WTC11 (cell line): ENCODE measurements at regions not wholly inside any gene's neighbourhood (a gene's known extent, or its start where the extent isn't known, plus 50 kb on each side); places are given as distances from the start of the nearest gene placed in this dataset.

Experiments used
- ATAC-seq: fragments of 200-7000 bp; cut with Tn5 transposase; 2 replicates; pipeline ENCODE4 v1.10.0; 2021; ENCODE audit warnings: mild to moderate bottlenecking, moderate library complexity
- CTCF ChIA-PET: fragments of 300-600 bp; sonication (Branson Sonifier 250); formaldehyde crosslinking; loops from one replicate; lab custom pipeline; 2021; ENCODE audit warnings: antibody characterized with exemption; lab: Charles Lee
- POLR2A ChIA-PET: fragments of 350-600 bp; sonication (Branson Sonifier 250); formaldehyde crosslinking; loops from one replicate; lab custom pipeline; 2021; ENCODE audit warnings: antibody characterized with exemption; lab: Charles Lee
- DNase-seq: peaks from one replicate; pipeline ENCODE4 v3.0.0; 2021; ENCODE audit warnings: low spot score
- H3K27ac Mint-ChIP-seq: 2 replicates; pipeline ENCODE4 v1.8.0; 2021; ENCODE audit warnings: mixed read lengths
- H3K27me3 Mint-ChIP-seq: 2 replicates; pipeline ENCODE4 v1.8.0; 2021; ENCODE audit warnings: low read depth, mild to moderate bottlenecking, moderate library complexity, mixed read lengths
- H3K36me3 Mint-ChIP-seq: 2 replicates; pipeline ENCODE4 v1.8.0; 2021; ENCODE audit warnings: mixed read lengths
- H3K4me1 Mint-ChIP-seq: 2 replicates; pipeline ENCODE4 v1.8.0; 2022; ENCODE audit warnings: mixed read lengths
- H3K4me3 Mint-ChIP-seq: 2 replicates; pipeline ENCODE4 v1.8.0; 2021; ENCODE audit warnings: mild to moderate bottlenecking, moderate library complexity, mixed read lengths
- H3K9me3 Mint-ChIP-seq: 2 replicates; pipeline ENCODE4 v1.8.0; 2021; ENCODE audit warnings: mixed read lengths
- CBFB ChIP-seq: sonication (generic); formaldehyde crosslinking; IDR thresholded peaks from 2 replicates; pipeline ENCODE4 v1.8.1; 2022; ENCODE audit warnings: mild to moderate bottlenecking, low read depth, missing genetic modification reagents
- CREM ChIP-seq: sonication (generic); formaldehyde crosslinking; IDR thresholded peaks from 2 replicates; pipeline ENCODE4 v1.8.1; 2022; ENCODE audit warnings: mild to moderate bottlenecking, missing genetic modification reagents, moderate library complexity
- E2F5 ChIP-seq: sonication (generic); formaldehyde crosslinking; IDR thresholded peaks from 2 replicates; pipeline ENCODE4 v1.8.1; 2022; ENCODE audit warnings: mild to moderate bottlenecking, moderate library complexity, missing genetic modification reagents
- ESRRA ChIP-seq: sonication (generic); formaldehyde crosslinking; IDR thresholded peaks from 2 replicates; pipeline ENCODE4 v1.8.1; 2022; ENCODE audit warnings: mild to moderate bottlenecking, missing genetic modification reagents, borderline replicate concordance
- FOXP1 ChIP-seq: sonication (generic); formaldehyde crosslinking; IDR thresholded peaks from 2 replicates; pipeline ENCODE4 v1.8.0; 2022; ENCODE audit warnings: missing genetic modification reagents, mild to moderate bottlenecking, moderate library complexity, borderline replicate concordance
- HMGA2 ChIP-seq: fragments of 250-450 bp; sonication (Bioruptor Pico); IDR thresholded peaks from 2 replicates; pipeline ENCODE4 v1.4.0; 2021; ENCODE audit warnings: mild to moderate bottlenecking, moderate library complexity
- JUN ChIP-seq: sonication (generic); formaldehyde crosslinking; IDR thresholded peaks from 2 replicates; pipeline ENCODE4 v1.8.0; 2023; ENCODE audit warnings: mild to moderate bottlenecking, missing genetic modification reagents
- MXD4 ChIP-seq: fragments of 250-450 bp; sonication (Bioruptor Pico); IDR thresholded peaks from 2 replicates; pipeline ENCODE4 v1.8.0; 2021; ENCODE audit warnings: mild to moderate bottlenecking, moderate library complexity, borderline replicate concordance
- MYBL2 ChIP-seq: sonication (generic); formaldehyde crosslinking; IDR thresholded peaks from 2 replicates; pipeline ENCODE4 v1.8.1; 2023; ENCODE audit warnings: mild to moderate bottlenecking, moderate library complexity, missing genetic modification reagents
- NR1H2 ChIP-seq: sonication (generic); formaldehyde crosslinking; IDR thresholded peaks from 2 replicates; pipeline ENCODE4 v1.9.0; 2021; ENCODE audit warnings: mild to moderate bottlenecking, moderate library complexity, missing genetic modification reagents
- NR3C1 ChIP-seq: sonication (generic); formaldehyde crosslinking; conservative IDR thresholded peaks from 2 replicates; pipeline ENCODE4 v1.8.1; 2023; ENCODE audit warnings: low read depth, mild to moderate bottlenecking, missing genetic modification reagents
- PRDM15 ChIP-seq: sonication (generic); formaldehyde crosslinking; IDR thresholded peaks from 2 replicates; pipeline ENCODE4 v1.8.0; 2022; ENCODE audit warnings: missing genetic modification reagents
- TCF7 ChIP-seq: sonication (generic); formaldehyde crosslinking; IDR thresholded peaks from 2 replicates; pipeline ENCODE4 v1.8.0; 2022; ENCODE audit warnings: mild to moderate bottlenecking, low read depth, missing genetic modification reagents, moderate library complexity
- ZMAT4 ChIP-seq: fragments of 250-450 bp; sonication (Bioruptor Pico); IDR thresholded peaks from 2 replicates; pipeline ENCODE4 v1.9.0; 2021; ENCODE audit warnings: mild to moderate bottlenecking
- ZNF121 ChIP-seq: sonication (generic); formaldehyde crosslinking; IDR thresholded peaks from 2 replicates; pipeline ENCODE4 v1.8.0; 2023; ENCODE audit warnings: missing genetic modification reagents
- ZNF263 ChIP-seq: sonication (generic); formaldehyde crosslinking; IDR thresholded peaks from 2 replicates; pipeline ENCODE4 v1.8.1; 2022; ENCODE audit warnings: low read depth, mild to moderate bottlenecking, moderate library complexity, missing genetic modification reagents
- ZNF317 ChIP-seq: sonication (generic); formaldehyde crosslinking; IDR thresholded peaks from 2 replicates; pipeline ENCODE4 v1.8.1; 2023; ENCODE audit warnings: low read depth, mild to moderate bottlenecking, moderate library complexity, missing genetic modification reagents, borderline replicate concordance
- ZNF423 ChIP-seq: fragments of 250-450 bp; sonication (Bioruptor Pico); IDR thresholded peaks from 2 replicates; pipeline ENCODE4 v2.1.2; 2022; ENCODE audit warnings: mild to moderate bottlenecking, moderate library complexity
- TF ChIP-seq, protein P1 (sequence below): fragments of 250-450 bp; sonication (Bioruptor Pico); IDR thresholded peaks from 2 replicates; pipeline ENCODE4 v1.9.0; 2021; ENCODE audit warnings: moderate library complexity, mild to moderate bottlenecking, inconsistent platforms, borderline replicate concordance
- TF ChIP-seq, protein P2 (sequence below): sonication (generic); formaldehyde crosslinking; IDR thresholded peaks from 2 replicates; pipeline ENCODE4 v1.8.0; 2023; ENCODE audit warnings: missing genetic modification reagents
- TF ChIP-seq, protein P3 (sequence below): sonication (generic); formaldehyde crosslinking; conservative IDR thresholded peaks from 2 replicates; pipeline ENCODE4 v1.8.1; 2023; ENCODE audit warnings: mild to moderate bottlenecking, low read depth, missing genetic modification reagents, moderate library complexity
- TF ChIP-seq, protein P4 (sequence below): sonication (generic); formaldehyde crosslinking; IDR thresholded peaks from 2 replicates; pipeline ENCODE4 v1.8.1; 2023; ENCODE audit warnings: mild to moderate bottlenecking, missing genetic modification reagents, moderate library complexity
- TF ChIP-seq, protein P5 (sequence below): sonication (generic); formaldehyde crosslinking; conservative IDR thresholded peaks from 2 replicates; pipeline ENCODE4 v1.8.1; 2022; ENCODE audit warnings: mild to moderate bottlenecking, missing genetic modification reagents

GRCh38 chr9:89797937-89798455, 193.2 kb downstream of the GADD45G start:
- Mint-ChIP-seq H3K27me3 (peaks cover 2% of the 10 kb centered on the region; the same call in 1 of the 2 replicates), H3K27ac (no peak overlapping the region), H3K4me3 (no peak overlapping the region), H3K36me3 (no peaks in the 10 kb centered on the region), H3K9me3 (no peaks in the 10 kb centered on the region), H3K4me1 (0 out of 2 replicates have a peak, but pooled peaks cover 2% of the 10 kb centered on the region)
- ChIA-PET CTCF (interaction anchor here (0.6 kb wide), 1 partner anchor 195 kb away, joined by 3 read pairs; no protein-coding TSS in a partner anchor), POLR2A (interaction anchor here (1.2 kb wide), 1 partner anchor 193 kb away, joined by 3 read pairs; the partner anchor contains the start of gene GADD45G)
- no peak for DNase-seq
- TF ChIP-seq, protein P1, sequence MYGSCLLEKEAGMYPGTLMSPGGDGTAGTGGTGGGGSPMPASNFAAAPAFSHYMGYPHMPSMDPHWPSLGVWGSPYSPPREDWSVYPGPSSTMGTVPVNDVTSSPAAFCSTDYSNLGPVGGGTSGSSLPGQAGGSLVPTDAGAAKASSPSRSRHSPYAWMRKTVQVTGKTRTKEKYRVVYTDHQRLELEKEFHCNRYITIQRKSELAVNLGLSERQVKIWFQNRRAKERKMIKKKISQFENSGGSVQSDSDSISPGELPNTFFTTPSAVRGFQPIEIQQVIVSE (CRISPR knock-in tag), result no peak
- TF ChIP-seq NR3C1 (CRISPR knock-in tag) (no peak), ESRRA (CRISPR knock-in tag) (no peak), TCF7 (no peak), ZNF121 (CRISPR knock-in tag) (no peak), E2F5 (no peak), NR1H2 (CRISPR knock-in tag) (no peak), JUN (CRISPR knock-in tag) (no peak), MYBL2 (CRISPR knock-in tag) (no peak), CBFB (CRISPR knock-in tag) (no peak), ZNF263 (CRISPR knock-in tag) (no peak), FOXP1 (CRISPR knock-in tag) (no peak), CREM (CRISPR knock-in tag) (no peak), ZNF317 (no peak), PRDM15 (CRISPR knock-in tag) (no peak)
- TF ChIP-seq, protein P2, sequence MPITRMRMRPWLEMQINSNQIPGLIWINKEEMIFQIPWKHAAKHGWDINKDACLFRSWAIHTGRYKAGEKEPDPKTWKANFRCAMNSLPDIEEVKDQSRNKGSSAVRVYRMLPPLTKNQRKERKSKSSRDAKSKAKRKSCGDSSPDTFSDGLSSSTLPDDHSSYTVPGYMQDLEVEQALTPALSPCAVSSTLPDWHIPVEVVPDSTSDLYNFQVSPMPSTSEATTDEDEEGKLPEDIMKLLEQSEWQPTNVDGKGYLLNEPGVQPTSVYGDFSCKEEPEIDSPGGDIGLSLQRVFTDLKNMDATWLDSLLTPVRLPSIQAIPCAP, result no peak
- ATAC-seq, result no peak

DNA sequence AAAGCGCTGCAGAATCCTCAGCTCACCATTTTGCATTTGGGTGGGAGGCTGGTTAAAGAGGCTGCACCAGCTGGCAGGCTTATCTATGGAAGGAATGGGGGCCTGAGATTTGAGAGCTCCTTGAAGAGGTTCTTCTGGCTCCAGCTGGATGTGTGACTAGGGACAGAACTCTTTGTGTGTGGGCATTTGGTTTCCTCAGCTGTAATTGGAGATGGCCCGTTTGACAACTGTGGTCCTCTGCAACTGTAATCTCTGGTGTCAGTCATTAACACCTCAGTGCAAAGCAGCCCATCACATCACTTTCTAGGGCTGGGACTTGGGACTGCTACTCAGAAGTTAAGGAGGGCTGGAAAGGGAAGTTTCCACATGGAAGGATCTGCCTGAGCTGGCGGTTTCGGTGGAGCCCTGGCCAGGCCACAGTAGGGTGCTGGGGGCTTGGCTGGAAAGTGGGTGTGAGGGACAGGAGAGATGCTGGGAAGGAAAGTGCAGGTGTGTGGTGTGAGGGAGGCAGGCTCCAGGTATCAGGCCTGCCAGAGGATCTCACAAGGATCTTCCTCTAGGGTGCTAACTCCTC, 193.8 kb downstream of the GADD45G start:
- DNase-seq (no peak), ATAC-seq (no peak)
- Mint-ChIP-seq H3K36me3 (no peaks in the 10 kb centered on the region), H3K9me3 (no peaks in the 10 kb centered on the region), H3K27ac (no peak overlapping the region), H3K4me1 (0 out of 2 replicates have a peak, but pooled peaks cover 2% of the 10 kb centered on the region), H3K4me3 (no peak overlapping the region), H3K27me3 (peaks cover 2% of the 10 kb centered on the region; the same call in 1 of the 2 replicates)
- POLR2A ChIA-PET, result interaction anchor here (1.2 kb wide), 1 partner anchor 194 kb away, joined by 3 read pairs; the partner anchor contains the start of gene GADD45G
- TF ChIP-seq CREM (CRISPR knock-in tag), result no peak
- no peak for TF ChIP-seq HMGA2
- TF ChIP-seq MXD4, result no peak
- no peak for TF ChIP-seq ZNF423
- TF ChIP-seq, protein P3, sequence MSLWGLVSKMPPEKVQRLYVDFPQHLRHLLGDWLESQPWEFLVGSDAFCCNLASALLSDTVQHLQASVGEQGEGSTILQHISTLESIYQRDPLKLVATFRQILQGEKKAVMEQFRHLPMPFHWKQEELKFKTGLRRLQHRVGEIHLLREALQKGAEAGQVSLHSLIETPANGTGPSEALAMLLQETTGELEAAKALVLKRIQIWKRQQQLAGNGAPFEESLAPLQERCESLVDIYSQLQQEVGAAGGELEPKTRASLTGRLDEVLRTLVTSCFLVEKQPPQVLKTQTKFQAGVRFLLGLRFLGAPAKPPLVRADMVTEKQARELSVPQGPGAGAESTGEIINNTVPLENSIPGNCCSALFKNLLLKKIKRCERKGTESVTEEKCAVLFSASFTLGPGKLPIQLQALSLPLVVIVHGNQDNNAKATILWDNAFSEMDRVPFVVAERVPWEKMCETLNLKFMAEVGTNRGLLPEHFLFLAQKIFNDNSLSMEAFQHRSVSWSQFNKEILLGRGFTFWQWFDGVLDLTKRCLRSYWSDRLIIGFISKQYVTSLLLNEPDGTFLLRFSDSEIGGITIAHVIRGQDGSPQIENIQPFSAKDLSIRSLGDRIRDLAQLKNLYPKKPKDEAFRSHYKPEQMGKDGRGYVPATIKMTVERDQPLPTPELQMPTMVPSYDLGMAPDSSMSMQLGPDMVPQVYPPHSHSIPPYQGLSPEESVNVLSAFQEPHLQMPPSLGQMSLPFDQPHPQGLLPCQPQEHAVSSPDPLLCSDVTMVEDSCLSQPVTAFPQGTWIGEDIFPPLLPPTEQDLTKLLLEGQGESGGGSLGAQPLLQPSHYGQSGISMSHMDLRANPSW (CRISPR knock-in tag), result no peak
- TF ChIP-seq, protein P4, sequence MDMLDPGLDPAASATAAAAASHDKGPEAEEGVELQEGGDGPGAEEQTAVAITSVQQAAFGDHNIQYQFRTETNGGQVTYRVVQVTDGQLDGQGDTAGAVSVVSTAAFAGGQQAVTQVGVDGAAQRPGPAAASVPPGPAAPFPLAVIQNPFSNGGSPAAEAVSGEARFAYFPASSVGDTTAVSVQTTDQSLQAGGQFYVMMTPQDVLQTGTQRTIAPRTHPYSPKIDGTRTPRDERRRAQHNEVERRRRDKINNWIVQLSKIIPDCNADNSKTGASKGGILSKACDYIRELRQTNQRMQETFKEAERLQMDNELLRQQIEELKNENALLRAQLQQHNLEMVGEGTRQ (CRISPR knock-in tag), result no peak
- no peak for TF ChIP-seq ZMAT4 (CRISPR knock-in tag)
- TF ChIP-seq, protein P5, sequence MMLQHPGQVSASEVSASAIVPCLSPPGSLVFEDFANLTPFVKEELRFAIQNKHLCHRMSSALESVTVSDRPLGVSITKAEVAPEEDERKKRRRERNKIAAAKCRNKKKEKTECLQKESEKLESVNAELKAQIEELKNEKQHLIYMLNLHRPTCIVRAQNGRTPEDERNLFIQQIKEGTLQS, result no peak
- TF ChIP-seq CBFB (CRISPR knock-in tag), result no peak
- CTCF ChIA-PET, result interaction anchor here (0.6 kb wide), 1 partner anchor 196 kb away, joined by 3 read pairs; no protein-coding TSS in a partner anchor
